Islet precursor cell (in vitro differentiated cells): ENCODE measurements at regions not wholly inside any gene's neighbourhood (a gene's known extent, or its start where the extent isn't known, plus 50 kb on each side); places are given as distances from the start of the nearest gene placed in this dataset.

Source experiments
- DNase-seq: peaks from one replicate; pipeline ENCODE4 v3.0.0-alpha.2; 2018

GRCh38 chr1:106517224-106517623, 539.2 kb upstream of the PRMT6 start:
- DNase-seq: no peak

GRCh38 chr1:106523497-106523896, 533.0 kb upstream of the PRMT6 start:
- DNase-seq: no peak

GRCh38 chr1:106524631-106525030, 531.8 kb upstream of the PRMT6 start:
- no peak for DNase-seq

DNA sequence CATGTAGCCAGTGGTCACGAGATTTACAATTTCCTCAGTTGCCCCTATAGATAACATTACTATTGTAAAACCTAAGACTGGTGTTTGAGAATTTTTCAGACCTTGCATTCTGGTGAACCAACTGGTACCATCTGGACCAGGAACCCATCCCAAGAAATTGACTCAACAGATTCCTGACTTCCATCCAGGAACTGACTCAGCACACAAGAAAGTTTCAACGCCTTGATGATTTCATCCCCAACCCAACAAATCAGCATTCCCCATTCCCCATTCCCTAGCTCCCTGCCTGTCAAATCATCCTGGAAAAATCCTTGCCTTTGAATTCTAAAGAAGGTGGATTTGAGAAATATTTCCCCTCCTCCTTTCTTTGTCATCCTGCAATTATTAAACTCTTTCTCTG, 529.8 kb upstream of the PRMT6 start:
- DNase-seq: no peak

DNA sequence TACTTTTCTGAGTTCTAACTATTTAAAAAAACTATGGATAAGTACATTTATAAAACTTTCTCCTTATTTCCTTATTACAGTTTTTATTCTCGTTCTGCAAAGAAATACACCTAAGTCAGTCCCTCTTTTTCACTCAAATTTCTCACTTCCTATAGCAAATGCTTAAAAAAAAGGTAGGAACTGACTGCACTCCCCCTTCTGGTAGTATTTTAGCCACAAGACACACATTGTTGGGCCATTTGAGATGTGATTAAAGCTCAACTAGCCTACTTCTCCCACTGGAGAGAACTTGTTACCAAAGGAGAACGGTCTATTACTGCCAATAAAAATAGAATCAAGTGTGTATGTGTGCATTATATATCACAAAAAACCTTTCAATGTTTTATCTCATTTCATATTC, 521.9 kb upstream of the PRMT6 start:
- DNase-seq: no peak

GRCh38 chr1:106536741-106537140, 519.7 kb upstream of the PRMT6 start:
- no peak for DNase-seq

DNA sequence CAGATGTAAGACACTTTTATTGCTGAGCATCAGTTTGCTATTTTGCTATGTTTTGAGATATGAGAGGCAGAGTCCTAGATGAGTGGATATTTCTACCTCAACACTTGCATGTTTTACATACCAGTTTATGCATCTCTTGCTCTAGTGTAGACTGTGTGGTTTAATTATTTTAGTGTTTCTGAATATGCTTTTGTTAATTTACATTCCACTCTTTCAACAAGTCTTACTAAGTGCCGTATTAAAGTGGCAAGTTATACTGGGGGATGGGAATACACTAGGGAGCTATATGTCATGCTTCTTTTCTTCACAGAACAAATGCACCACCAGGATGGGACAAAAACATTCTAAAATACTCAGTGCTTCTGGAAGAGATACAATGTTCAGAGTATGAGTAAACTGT, 507.7 kb upstream of the PRMT6 start:
- no peak for DNase-seq

DNA sequence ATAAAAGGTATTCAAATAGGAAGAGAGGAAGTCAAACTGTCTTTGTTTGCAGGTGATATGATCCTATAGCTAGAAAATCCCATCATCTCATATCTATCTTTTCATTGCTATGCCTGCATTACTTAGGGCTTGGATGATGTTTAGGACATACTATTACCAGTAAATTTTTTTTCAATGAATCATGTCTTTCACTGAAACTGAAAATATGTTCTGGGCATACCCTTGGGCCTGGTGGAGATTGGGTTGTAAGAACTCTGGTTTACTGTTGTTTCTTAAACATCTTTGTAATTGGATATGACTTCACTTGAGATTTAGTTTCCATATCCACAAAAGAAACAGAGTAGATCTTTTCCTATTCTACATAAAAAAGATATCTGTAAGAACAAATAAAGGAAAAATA, 502.2 kb upstream of the PRMT6 start:
- DNase-seq: no peak

DNA sequence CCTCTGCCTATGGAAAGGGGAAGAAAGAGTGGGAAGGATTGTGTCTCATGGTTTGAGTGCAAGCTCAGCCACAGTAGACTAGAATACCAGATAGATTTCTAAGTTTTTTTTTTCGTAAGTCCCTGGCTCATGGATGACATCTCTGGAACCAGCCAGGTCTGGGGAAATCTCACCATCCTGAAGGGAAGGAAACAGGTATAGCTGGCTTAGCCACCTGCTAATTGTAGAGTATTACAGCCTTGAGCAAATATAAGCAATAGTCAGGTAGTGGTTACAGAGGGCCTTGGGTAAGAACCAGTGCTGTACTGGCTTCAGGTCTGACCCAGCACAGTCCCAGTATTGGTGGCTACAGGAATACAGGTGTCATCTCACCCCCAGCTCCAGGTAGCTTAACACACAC, 500.9 kb upstream of the PRMT6 start:
- no peak for DNase-seq

- no peak for DNase-seq
These were observed 492.3 kb upstream of the PRMT6 start for GRCh38 chr1:106564192-106564591.

DNA sequence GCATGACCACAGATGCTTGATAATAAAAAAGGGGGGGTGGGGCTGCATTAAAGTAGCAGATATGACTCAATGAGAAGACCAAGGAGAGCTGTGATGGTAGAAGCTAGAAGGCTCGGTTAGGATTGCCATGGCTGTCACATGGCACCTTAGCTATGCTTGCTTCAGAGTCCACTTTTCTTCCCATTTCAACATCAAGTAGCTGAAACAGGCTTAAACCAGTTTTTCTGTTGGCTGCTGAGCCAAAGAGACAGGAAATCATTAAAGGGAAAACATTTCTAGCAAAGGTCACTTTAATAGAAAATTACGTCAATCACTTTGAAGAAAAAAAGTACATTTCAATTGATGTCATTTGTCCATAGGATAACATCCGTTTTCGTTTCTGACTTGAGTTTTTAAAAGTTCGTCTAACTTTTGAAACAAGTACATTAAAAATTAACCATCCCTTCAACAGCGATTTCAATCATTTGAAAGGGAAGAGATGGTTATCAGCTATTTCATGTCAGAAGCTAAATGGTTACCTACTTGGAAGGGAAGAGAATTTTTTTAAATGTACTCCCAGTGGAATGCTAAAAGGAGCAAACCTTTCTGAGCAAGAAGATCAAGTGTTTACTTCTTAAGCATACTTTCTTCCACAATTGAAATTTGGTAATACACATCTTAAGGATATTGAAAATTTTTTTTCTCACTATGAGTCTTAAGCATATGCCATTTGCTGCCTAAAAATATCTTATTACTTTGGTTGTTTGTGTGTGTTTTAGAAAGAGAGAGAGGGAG, 488.1 kb upstream of the PRMT6 start:
- no peak for DNase-seq

- no peak for DNase-seq
These were observed 485.4 kb upstream of the PRMT6 start for GRCh38 chr1:106571109-106571508.

GRCh38 chr1:106584107-106584506, 472.4 kb upstream of the PRMT6 start:
- no peak for DNase-seq

GRCh38 chr1:106584676-106585075, 471.8 kb upstream of the PRMT6 start:
- DNase-seq: no peak

- no peak for DNase-seq
These were observed 455.8 kb upstream of the PRMT6 start for GRCh38 chr1:106600626-106601025.

GRCh38 chr1:106603616-106604015, 452.9 kb upstream of the PRMT6 start:
- DNase-seq: no peak

DNA sequence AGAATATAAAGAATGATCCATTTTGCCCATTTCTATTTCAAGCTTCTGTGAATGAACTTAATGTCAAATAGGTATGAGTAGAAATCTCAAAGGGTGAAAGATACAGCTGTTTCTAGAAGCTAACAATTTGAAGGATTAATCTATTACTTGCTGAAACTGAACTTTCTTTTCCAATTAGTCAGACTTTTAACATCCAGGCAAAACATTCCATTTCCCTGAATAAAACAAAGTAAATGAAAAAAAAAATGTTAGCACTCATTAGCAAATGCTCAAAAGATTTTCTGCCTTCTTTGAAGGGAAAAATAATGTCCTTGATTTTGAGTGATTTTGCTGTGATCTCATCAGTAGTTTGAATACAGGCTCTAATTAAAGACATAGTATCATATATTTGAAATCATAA, 447.6 kb upstream of the PRMT6 start:
- no peak for DNase-seq

- DNase-seq: no peak
These were observed 443.4 kb upstream of the PRMT6 start for GRCh38 chr1:106613068-106613467.

DNA sequence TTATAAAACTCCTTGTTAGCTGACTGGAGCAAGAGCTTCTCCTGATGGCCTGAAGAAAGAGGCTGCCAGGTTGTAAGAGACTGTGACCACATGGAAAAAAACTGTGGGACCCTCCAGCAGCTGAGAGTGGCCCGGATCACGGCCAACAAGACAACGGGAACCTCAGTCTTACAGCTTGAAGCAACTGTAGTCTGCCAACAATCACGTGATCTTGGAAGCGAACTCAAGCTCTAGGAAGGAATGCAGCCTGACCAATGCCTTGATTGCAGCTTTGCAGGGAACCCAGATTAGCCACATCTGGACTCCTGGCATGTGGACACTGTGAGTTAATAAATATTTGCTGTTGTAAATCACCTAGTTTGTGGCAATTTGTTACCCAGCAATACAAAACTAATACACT, 442.6 kb upstream of the PRMT6 start:
- DNase-seq: no peak

GRCh38 chr1:106615473-106615872, 441.0 kb upstream of the PRMT6 start:
- DNase-seq: no peak

- DNase-seq: no peak
These were observed 437.2 kb upstream of the PRMT6 start for GRCh38 chr1:106619080-106619826.

DNA sequence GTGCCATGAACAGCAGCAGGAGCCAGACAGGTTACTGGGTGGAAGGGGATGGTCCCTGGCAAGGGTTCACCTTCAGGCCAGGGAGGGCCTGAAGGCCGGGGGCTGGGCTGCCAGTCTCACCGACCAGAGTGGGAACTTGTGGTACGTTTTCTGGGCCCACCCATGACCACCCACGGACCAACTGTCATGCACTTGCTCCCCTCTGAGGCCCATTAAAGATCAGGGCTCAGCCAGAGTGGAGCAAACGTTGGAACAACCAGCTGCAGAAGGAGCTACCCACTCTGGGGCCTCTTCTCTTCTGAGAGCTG, 436.7 kb upstream of the PRMT6 start:
- no peak for DNase-seq

- no peak for DNase-seq
These were observed 435.9 kb upstream of the PRMT6 start for GRCh38 chr1:106620521-106620954.

- no peak for DNase-seq
These were observed 434.6 kb upstream of the PRMT6 start for GRCh38 chr1:106621853-106622252.

DNA sequence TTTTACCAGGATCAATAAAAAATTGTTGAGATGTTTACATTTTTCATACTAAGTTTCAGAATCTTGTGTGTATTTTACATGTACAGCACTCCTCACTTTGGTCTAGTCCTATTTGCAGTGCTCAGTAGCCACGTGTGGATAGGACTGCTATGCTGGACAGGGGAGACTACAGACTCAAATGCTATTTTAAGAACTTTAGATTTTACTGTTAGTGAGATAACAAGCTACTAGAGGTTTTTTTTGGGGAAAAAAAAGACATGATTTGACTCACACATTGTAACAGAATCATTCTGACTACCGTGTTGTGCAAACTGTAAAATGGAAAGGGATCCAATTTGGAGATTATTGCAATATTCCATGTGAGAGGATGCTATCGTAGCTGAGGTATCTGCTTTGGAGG, 418.9 kb upstream of the PRMT6 start:
- no peak for DNase-seq
